GM20000 (cell line): ENCODE measurements at regions not wholly inside any gene's neighbourhood (a gene's known extent, or its start where the extent isn't known, plus 50 kb on each side); places are given as distances from the start of the nearest gene placed in this dataset.

Experiments used
- DNase-seq: peaks from one replicate; pipeline ENCODE4 v3.0.0; 2012; ENCODE audit warnings: low spot score
- TF ChIP-seq, protein P1 (sequence below): IDR thresholded peaks from 2 replicates; pipeline ENCODE4 v1.5.1; 2012; ENCODE audit warnings: mild to moderate bottlenecking, control low read depth; ENCODE audit errors: extremely low read depth, missing control alignments

DNA sequence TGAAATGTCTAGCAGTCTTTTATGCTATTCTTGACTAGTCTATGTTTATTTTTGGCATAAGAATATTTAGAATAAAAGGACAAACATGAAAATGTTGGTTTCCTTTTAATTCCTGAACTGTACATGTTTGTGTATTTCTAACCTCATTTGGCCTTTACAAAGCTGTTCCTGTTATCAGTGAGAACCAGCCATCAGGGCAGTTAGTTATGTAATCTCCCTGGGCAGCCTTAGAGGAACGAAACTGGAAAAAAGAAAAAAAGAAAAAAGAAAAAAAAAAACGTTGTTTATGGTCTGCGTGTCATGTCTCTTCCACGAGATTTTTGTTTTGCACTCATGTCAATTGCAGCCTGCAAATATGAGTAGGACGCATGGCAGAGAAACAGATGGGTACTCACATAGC is 193.7 kb downstream of the MAGEB5 start:
- DNase-seq: no peak
- TF ChIP-seq, protein P1, sequence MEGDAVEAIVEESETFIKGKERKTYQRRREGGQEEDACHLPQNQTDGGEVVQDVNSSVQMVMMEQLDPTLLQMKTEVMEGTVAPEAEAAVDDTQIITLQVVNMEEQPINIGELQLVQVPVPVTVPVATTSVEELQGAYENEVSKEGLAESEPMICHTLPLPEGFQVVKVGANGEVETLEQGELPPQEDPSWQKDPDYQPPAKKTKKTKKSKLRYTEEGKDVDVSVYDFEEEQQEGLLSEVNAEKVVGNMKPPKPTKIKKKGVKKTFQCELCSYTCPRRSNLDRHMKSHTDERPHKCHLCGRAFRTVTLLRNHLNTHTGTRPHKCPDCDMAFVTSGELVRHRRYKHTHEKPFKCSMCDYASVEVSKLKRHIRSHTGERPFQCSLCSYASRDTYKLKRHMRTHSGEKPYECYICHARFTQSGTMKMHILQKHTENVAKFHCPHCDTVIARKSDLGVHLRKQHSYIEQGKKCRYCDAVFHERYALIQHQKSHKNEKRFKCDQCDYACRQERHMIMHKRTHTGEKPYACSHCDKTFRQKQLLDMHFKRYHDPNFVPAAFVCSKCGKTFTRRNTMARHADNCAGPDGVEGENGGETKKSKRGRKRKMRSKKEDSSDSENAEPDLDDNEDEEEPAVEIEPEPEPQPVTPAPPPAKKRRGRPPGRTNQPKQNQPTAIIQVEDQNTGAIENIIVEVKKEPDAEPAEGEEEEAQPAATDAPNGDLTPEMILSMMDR: no peak

DNA sequence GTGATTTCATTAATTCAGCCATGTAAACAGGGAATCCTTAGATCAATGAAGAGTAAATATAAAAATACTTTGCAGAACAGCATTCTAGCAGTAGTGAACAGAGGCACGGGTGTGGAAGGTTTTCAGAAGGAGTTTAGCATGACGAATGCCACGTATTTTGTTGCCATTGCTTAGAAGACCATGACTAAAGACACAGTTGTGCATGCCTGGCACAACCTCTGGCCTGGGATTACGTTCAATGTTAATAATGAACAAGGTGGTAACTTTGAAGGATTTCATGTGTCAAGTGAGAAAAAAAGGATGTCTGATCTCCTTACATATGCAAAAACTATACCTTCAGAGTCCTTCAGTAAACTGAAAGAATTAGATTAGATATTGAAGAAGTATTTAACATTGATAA is 171.9 kb downstream of the MAGEB5 start:
- TF ChIP-seq, protein P1: no peak
- no peak for DNase-seq

DNA sequence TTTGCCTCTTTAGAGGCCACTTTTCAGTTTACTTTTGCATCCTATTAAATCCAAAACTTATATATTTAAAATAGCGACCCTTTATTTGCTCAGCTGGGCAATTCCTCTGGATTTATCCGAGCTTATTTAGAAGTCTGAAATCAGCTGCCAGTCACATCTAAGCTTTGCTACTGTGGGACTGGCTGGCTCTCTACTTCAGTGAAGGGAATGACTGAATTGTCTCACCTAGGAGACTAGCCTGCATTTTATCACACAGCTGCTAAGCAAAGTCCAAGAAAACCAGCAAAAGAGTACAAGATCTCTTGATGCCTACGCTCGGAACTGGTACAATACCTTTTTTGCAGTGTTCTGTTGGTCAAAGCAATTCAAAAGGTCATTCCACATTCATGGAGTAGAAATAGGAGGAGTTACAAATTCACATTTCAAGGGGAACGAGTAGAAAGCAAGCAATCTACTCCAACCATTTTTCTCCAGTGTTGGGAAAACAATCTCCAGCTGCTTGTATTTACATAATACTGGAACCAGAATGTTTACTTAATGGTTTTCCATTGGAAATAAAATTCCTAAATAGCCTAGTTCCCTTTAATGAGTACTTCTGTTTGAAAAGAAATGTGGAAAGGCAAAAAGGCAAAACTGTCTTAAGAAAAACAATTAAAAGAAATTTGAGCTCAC is 160.2 kb downstream of the MAGEB5 start:
- TF ChIP-seq, protein P1: no peak
- DNase-seq: no peak

DNA sequence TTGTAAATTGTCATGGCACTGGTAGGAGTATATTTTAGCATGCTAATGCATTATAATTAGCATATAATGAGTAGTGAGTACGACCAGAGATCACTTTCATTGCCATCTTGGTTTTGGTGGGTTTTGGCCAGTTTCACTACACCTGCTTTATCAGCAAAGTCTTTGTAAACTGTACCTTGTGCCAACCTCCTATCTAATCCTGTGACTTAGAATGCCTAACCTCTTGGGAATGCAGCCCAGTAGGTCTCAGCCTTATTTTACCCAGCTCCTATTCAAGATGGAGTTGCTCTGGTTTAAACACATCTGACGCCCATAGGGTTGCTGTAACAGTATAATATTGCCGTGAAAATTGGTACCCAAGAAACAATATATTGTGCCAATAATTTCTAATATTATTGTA is 159.4 kb downstream of the MAGEB5 start:
- TF ChIP-seq, protein P1: no peak
- no peak for DNase-seq

DNA sequence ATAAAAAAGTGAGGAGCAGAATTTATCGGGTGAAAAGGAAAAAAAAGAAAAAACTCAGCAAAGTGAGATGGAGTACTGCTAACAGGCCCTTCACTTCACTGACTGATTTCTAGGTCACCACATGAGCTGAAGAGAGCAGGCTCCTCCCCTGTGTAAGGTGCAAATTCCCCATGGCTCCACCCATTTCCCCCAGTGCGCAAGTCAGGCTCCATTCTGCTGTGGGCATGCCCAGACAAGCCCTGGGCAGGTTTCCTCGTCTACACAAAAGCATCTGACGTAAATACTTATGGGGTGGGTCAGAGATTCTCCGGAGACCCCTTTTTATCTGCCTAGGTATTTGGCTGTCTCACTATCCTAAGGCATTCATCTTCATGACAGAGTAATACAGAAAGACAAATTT is 157.9 kb downstream of the MAGEB5 start:
- no peak for DNase-seq
- TF ChIP-seq, protein P1: no peak

DNA sequence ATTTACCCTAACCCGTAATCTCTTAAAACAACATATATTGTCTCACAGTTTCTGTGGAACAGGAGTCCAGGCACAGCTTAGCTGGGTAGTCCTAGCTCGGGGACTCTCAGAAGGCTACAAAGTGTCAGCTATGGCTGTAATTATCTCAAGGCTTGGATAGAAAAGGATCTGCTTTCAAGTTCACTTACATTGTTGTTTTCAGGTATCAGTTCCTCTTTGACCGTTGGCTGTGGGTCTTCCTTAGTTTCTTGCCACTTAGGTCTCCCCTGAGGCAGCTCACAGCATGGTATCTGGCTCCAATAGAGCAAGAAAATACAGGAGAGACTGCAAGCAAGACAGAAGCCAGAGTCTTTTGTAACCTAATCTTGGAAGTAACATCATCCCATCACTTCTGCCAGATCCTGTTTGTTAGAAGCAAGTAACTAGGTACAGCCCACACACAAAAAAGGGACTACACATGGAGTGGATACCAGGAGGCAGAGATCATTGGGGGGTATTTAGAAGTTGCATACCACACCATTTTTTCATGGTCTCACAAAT is 137.0 kb downstream of the MAGEB5 start:
- TF ChIP-seq, protein P1: no peak
- DNase-seq: no peak

DNA sequence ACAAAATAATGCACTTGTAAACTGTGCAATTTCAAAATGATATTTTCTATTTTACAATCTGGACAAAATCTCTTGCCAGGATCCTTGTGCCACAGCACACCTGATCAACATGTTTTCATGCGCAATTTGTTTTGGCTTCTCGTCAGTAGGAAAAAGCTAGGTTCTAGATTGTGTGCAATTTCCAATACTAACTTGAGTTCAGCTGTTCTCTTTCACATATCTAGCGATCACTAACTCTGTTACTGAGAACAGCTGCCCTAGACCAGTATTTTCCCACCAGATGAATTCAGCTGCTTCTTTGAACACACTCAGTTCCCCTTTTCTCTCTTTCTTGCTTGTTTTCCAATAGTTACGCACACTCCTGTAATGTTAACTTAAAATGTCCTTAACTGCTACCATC is 131.2 kb downstream of the MAGEB5 start:
- TF ChIP-seq, protein P1: no peak
- DNase-seq: no peak
